Activated CD4-positive, alpha-beta T cell treated with anti-CD3 and anti-CD28 coated beads, Interleukin-2, amount 50 U/mL, for 24 hours (primary cell): ENCODE measurements at regions not wholly inside any gene's neighbourhood (a gene's known extent, or its start where the extent isn't known, plus 50 kb on each side); places are given as distances from the start of the nearest gene placed in this dataset.
"Not testable (repeated sequence)": the region's sequence is repeated elsewhere in the genome, so short reads cannot be mapped to it uniquely, and the experiment has no call there.

ENCODE experiments used
- DNase-seq, 2 donors: peaks; one replicate each; pipeline ENCODE4 v3.0.0-alpha.2; 2020; ENCODE audit warnings: low read depth in 1 of 2, low spot score in 1 of 2

GRCh38 chr1:22196041-22196440 lies 53.1 kb upstream of the WNT4 start:
- DNase-seq, result no peak

GRCh38 chr1:22196641-22197040 lies 53.7 kb upstream of the WNT4 start:
- no peak for DNase-seq

GRCh38 chr1:22197644-22198043 lies 54.7 kb upstream of the WNT4 start:
- no peak for DNase-seq

GRCh38 chr1:22201023-22201422 lies 58.1 kb upstream of the WNT4 start:
- DNase-seq, result no peak

GRCh38 chr1:22203335-22203734 lies 60.4 kb upstream of the WNT4 start:
- no peak for DNase-seq

- DNase-seq, result no peak
Measured at GRCh38 chr1:22204057-22204840, 61.4 kb upstream of the WNT4 start.

GRCh38 chr1:22204989-22205913 lies 62.4 kb upstream of the WNT4 start:
- DNase-seq, result no peak

GRCh38 chr1:22206551-22207125 lies 63.7 kb upstream of the WNT4 start:
- DNase-seq, result no peak

- DNase-seq, result no peak
Measured at GRCh38 chr1:22207511-22208267, 64.8 kb upstream of the WNT4 start.

GRCh38 chr1:22208268-22208972 lies 65.5 kb upstream of the WNT4 start:
- no peak for DNase-seq

- DNase-seq, result no peak
Measured at GRCh38 chr1:22208973-22209378, 66.1 kb upstream of the WNT4 start.

- no peak for DNase-seq
Measured at GRCh38 chr1:22210176-22210575, 67.3 kb upstream of the WNT4 start.

- DNase-seq, result no peak
Measured at GRCh38 chr1:22210636-22211035, 67.7 kb upstream of the WNT4 start.

- DNase-seq, result not testable (repeated sequence)
Measured at GRCh38 chr1:22211459-22211858, 68.6 kb upstream of the WNT4 start.

- no peak for DNase-seq
Measured at GRCh38 chr1:22212400-22213233, 69.7 kb upstream of the WNT4 start.

- no peak for DNase-seq
Measured at GRCh38 chr1:22216210-22216883, 73.5 kb upstream of the WNT4 start.

GRCh38 chr1:22216966-22217365 lies 74.1 kb upstream of the WNT4 start:
- no peak for DNase-seq

GRCh38 chr1:22217811-22218460 lies 75.0 kb upstream of the WNT4 start:
- DNase-seq, result no peak
